ENCODE measurements at regions not wholly inside any gene's neighbourhood (a gene's known extent, or its start where the extent isn't known, plus 50 kb on each side); places are given as distances from the start of the nearest gene placed in this dataset.

DNA sequence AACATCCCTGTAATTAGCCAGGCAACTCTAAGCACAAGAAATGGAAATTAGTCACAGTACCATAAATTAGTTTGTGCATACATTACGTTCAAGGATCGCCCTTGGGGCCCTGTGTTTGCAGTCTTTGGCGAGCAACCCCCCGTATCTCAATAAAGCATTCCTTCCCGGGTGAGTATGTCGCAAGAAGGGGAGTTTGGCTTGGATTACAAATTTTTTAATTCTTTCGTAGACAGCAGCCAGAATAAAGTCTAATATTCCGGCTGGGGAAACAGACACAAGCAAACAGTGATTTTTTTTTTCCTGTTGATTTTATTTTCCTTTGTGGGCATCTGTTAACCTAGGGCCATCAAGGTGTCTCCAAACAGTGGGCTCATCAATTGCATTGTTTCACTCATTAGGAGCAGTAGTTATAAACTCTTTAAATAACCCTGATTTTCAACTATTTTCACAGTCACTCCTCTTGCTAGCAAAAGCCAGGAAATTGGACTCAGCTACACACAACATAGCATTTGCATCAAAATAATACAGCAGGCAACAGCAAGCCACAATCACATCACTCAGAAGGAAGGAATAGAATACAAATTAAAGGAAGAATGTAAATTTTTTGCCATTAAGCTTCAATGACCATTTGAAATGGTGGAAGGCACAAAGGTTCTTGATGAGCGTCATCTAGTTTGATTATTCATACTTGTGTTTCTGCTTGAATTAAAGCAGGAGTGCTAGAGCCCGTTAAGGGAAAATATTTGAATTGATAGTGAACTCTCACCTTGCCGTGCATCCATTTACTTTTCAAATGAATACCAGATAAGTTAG, 85.3 kb downstream of the LINC00237 start (continued):
- TF ChIP-seq NFATC3 (CRISPR knock-in tag; IDR thresholded peaks at IDR 0.05) (no peak), BCL6 (CRISPR knock-in tag; IDR thresholded peaks at IDR 0.05) (peak; percentile 62), KLF9 (CRISPR knock-in tag; IDR thresholded peaks at IDR 0.05; ENCODE audit: low read depth) (no peak), RFX5 (IDR thresholded peaks at IDR 0.05; ENCODE audit: low read depth, low read length) (no peak), RAD21 (CRISPR knock-in tag; IDR thresholded peaks at IDR 0.05) (no peak), CREM (IDR thresholded peaks at IDR 0.05) (peak; percentile 23; the same call in 1 of the 2 replicates), CREM (CRISPR knock-in tag; IDR thresholded peaks at IDR 0.05) (no peak), WIZ (CRISPR knock-in tag; IDR thresholded peaks at IDR 0.05) (no peak), ZNF430 (CRISPR knock-in tag; IDR thresholded peaks at IDR 0.05) (no peak), SOX13 (IDR thresholded peaks at IDR 0.05) (no peak), SOX13 (CRISPR knock-in tag; conservative IDR thresholded peaks at IDR 0.05 in 1 of 2, IDR thresholded peaks at IDR 0.05 in 1 of 2) (peak in 1 of 2 experiments; percentile 65; a peak in 2 of 4 replicates), PRPF4 (IDR thresholded peaks at IDR 0.05; ENCODE audit: low read depth, low read length, poor library complexity, severe bottlenecking) (no peak), ZNF761 (CRISPR knock-in tag; conservative IDR thresholded peaks at IDR 0.05) (no peak), ELF1 (CRISPR knock-in tag; IDR thresholded peaks at IDR 0.05) (no peak), ZSCAN21 (CRISPR knock-in tag; IDR thresholded peaks at IDR 0.05; ENCODE audit: borderline replicate concordance) (no peak), IRF2 (CRISPR knock-in tag; IDR thresholded peaks at IDR 0.05) (no peak), EP300 (IDR thresholded peaks at IDR 0.05; ENCODE audit: low read depth in 2 of 2, low read length in 2 of 2) (peak in 1 of 2 experiments; percentile 56; a peak in 1 of 4 replicates), EP300 (CRISPR knock-in tag; IDR thresholded peaks at IDR 0.05; ENCODE audit: borderline replicate concordance) (no peak)
- TF ChIP-seq, protein P1, sequence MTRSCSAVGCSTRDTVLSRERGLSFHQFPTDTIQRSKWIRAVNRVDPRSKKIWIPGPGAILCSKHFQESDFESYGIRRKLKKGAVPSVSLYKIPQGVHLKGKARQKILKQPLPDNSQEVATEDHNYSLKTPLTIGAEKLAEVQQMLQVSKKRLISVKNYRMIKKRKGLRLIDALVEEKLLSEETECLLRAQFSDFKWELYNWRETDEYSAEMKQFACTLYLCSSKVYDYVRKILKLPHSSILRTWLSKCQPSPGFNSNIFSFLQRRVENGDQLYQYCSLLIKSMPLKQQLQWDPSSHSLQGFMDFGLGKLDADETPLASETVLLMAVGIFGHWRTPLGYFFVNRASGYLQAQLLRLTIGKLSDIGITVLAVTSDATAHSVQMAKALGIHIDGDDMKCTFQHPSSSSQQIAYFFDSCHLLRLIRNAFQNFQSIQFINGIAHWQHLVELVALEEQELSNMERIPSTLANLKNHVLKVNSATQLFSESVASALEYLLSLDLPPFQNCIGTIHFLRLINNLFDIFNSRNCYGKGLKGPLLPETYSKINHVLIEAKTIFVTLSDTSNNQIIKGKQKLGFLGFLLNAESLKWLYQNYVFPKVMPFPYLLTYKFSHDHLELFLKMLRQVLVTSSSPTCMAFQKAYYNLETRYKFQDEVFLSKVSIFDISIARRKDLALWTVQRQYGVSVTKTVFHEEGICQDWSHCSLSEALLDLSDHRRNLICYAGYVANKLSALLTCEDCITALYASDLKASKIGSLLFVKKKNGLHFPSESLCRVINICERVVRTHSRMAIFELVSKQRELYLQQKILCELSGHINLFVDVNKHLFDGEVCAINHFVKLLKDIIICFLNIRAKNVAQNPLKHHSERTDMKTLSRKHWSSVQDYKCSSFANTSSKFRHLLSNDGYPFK (CRISPR knock-in tag; IDR thresholded peaks at IDR 0.05; ENCODE audit: borderline replicate concordance): no peak
- TF ChIP-seq, protein P2, sequence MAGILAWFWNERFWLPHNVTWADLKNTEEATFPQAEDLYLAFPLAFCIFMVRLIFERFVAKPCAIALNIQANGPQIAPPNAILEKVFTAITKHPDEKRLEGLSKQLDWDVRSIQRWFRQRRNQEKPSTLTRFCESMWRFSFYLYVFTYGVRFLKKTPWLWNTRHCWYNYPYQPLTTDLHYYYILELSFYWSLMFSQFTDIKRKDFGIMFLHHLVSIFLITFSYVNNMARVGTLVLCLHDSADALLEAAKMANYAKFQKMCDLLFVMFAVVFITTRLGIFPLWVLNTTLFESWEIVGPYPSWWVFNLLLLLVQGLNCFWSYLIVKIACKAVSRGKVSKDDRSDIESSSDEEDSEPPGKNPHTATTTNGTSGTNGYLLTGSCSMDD (CRISPR knock-in tag; IDR thresholded peaks at IDR 0.05): no peak
- TF ChIP-seq, protein P3, sequence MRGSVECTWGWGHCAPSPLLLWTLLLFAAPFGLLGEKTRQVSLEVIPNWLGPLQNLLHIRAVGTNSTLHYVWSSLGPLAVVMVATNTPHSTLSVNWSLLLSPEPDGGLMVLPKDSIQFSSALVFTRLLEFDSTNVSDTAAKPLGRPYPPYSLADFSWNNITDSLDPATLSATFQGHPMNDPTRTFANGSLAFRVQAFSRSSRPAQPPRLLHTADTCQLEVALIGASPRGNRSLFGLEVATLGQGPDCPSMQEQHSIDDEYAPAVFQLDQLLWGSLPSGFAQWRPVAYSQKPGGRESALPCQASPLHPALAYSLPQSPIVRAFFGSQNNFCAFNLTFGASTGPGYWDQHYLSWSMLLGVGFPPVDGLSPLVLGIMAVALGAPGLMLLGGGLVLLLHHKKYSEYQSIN (CRISPR knock-in tag; IDR thresholded peaks at IDR 0.05; ENCODE audit: borderline replicate concordance): no peak
- TF ChIP-seq, protein P4, sequence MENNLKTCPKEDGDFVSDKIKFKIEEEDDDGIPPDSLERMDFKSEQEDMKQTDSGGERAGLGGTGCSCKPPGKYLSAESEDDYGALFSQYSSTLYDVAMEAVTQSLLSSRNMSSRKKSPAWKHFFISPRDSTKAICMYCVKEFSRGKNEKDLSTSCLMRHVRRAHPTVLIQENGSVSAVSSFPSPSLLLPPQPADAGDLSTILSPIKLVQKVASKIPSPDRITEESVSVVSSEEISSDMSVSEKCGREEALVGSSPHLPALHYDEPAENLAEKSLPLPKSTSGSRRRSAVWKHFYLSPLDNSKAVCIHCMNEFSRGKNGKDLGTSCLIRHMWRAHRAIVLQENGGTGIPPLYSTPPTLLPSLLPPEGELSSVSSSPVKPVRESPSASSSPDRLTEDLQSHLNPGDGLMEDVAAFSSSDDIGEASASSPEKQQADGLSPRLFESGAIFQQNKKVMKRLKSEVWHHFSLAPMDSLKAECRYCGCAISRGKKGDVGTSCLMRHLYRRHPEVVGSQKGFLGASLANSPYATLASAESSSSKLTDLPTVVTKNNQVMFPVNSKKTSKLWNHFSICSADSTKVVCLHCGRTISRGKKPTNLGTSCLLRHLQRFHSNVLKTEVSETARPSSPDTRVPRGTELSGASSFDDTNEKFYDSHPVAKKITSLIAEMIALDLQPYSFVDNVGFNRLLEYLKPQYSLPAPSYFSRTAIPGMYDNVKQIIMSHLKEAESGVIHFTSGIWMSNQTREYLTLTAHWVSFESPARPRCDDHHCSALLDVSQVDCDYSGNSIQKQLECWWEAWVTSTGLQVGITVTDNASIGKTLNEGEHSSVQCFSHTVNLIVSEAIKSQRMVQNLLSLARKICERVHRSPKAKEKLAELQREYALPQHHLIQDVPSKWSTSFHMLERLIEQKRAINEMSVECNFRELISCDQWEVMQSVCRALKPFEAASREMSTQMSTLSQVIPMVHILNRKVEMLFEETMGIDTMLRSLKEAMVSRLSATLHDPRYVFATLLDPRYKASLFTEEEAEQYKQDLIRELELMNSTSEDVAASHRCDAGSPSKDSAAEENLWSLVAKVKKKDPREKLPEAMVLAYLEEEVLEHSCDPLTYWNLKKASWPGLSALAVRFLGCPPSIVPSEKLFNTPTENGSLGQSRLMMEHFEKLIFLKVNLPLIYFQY (CRISPR knock-in tag; IDR thresholded peaks at IDR 0.05; ENCODE audit: borderline replicate concordance): no peak
